ENCODE measurements at regions not wholly inside any gene's neighbourhood (a gene's known extent, or its start where the extent isn't known, plus 50 kb on each side); places are given as distances from the start of the nearest gene placed in this dataset.

DNA sequence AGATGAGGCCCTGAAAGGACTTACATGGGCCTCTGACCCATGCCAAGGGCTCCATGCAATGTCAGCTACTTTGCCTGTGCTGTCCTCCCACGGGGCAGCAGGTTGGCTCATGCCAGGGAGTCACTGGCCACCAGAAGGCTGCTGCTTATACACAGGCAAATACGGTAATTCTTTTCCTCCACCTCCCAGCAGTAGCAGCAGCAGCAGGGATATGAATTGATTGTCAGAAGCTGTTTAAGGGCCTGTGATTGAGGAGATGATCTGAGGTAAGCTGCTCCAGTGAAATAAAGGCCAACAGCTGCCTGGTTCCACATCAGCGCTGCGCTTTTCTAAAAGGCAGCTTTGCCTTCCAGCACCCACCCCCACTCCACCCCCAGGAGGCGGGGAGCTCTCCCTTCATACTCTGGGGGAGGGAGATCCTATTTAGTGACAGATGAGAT is 250.5 kb downstream of the SHQ1 start:
- H3K9ac ChIP-seq (ENCODE audit: low read depth, low read length) = no peak overlapping the region
- no peaks in the 10 kb centered on the region for H3K9me3 ChIP-seq (ENCODE audit: control insufficient read depth, insufficient read depth, low read length)
- no peak overlapping the region for H2AFZ ChIP-seq (replicated peaks; ENCODE audit: low read length, poor library complexity)
- no peak overlapping the region for H2AK5ac ChIP-seq (ENCODE audit: low read depth, low read length)
- H2BK15ac ChIP-seq (ENCODE audit: low read depth, low read length) = no peak overlapping the region
- CTCF ChIA-PET = no interaction called here
- BruUV-seq (replicated peaks) = no TSS peak
- no peak overlapping the region for H3K4ac ChIP-seq (ENCODE audit: low read depth, low read length)
- no peak overlapping the region for H4K5ac ChIP-seq (ENCODE audit: low read depth, low read length)
- dilution Hi-C loops (cut with HindIII; ENCODE audit: low sequenced_read_pairs, unreplicated experiment) = no loop called here
- no peak overlapping the region for H3K23ac ChIP-seq (ENCODE audit: low read depth, low read length)
- POLR2A ChIA-PET (ENCODE audit: unreplicated experiment) = no interaction called here
- no peak overlapping the region for H3K18ac ChIP-seq (ENCODE audit: low read depth, low read length)
- intact Hi-C loops (cut with micrococcal nuclease) = no loop called here
- no peak overlapping the region for H2BK20ac ChIP-seq (ENCODE audit: low read depth, low read length)
- DNase-seq = peak; percentile 13
- no peak overlapping the region for H3K27ac ChIP-seq (ENCODE audit: insufficient read depth, low read length)
- ATAC-seq (ENCODE audit: low read depth) = no peak; the same call in 1 of the 2 replicates
- H2BK5ac ChIP-seq (ENCODE audit: low read depth, low read length, poor library complexity, severe bottlenecking) = no peak overlapping the region
- H3K14ac ChIP-seq (replicated peaks; ENCODE audit: low read depth, low read length) = no peak overlapping the region
- H3K4me1 ChIP-seq (ENCODE audit: control insufficient read depth, insufficient read depth, low read length) = no peaks in the 10 kb centered on the region; the same call in 1 of the 2 replicates
- H3K9me1 ChIP-seq (ENCODE audit: insufficient read depth, low read length) = peaks cover 5% of the 10 kb centered on the region; the same call in 1 of the 2 replicates
- no peak overlapping the region for H4K8ac ChIP-seq (ENCODE audit: low read depth in 2 of 2, low read length in 2 of 2)
- peaks cover 39% of the 10 kb centered on the region for H3K27me3 ChIP-seq (ENCODE audit: control insufficient read depth, insufficient read depth, low read length)
- WGBS, 2 experiments (ENCODE audit: extremely low coverage in 2 of 2, insufficient read length in 1 of 2) = no CpG with 5 or more reads among the region's 5 CpGs
- no peak overlapping the region for H2BK120ac ChIP-seq (ENCODE audit: low read depth, low read length)
- H4K20me1 ChIP-seq (ENCODE audit: insufficient read depth, low read length) = no peaks in the 10 kb centered on the region
- no peak overlapping the region for H3K4me3 ChIP-seq (ENCODE audit: insufficient read depth, low read depth, low read length)
- no peak overlapping the region for H4K91ac ChIP-seq (ENCODE audit: insufficient read depth, low read depth, low read length)
- H3K36me3 ChIP-seq (ENCODE audit: control insufficient read depth, insufficient read depth, low read length) = no peaks in the 10 kb centered on the region
- H3K4me2 ChIP-seq (ENCODE audit: low read depth, low read length) = no peak overlapping the region
- no peaks in the 10 kb centered on the region for H3K79me1 ChIP-seq (ENCODE audit: low read depth in 1 of 2, low read length in 2 of 2)
- no peak overlapping the region for H2AK9ac ChIP-seq (replicated peaks; ENCODE audit: low read depth, low read length, poor library complexity)
- in situ Hi-C loops (cut with MboI; ENCODE audit: low sequenced_read_pairs) = no loop called here
- TF ChIP-seq SMC3 (IDR thresholded peaks at IDR 0.05; ENCODE audit: low read depth, low read length) = no peak
- TF ChIP-seq MXI1 (IDR thresholded peaks at IDR 0.05; ENCODE audit: borderline replicate concordance, low read depth, low read length) = no peak
- TF ChIP-seq, protein P1, sequence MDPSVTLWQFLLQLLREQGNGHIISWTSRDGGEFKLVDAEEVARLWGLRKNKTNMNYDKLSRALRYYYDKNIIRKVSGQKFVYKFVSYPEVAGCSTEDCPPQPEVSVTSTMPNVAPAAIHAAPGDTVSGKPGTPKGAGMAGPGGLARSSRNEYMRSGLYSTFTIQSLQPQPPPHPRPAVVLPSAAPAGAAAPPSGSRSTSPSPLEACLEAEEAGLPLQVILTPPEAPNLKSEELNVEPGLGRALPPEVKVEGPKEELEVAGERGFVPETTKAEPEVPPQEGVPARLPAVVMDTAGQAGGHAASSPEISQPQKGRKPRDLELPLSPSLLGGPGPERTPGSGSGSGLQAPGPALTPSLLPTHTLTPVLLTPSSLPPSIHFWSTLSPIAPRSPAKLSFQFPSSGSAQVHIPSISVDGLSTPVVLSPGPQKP (IDR thresholded peaks at IDR 0.05; ENCODE audit: borderline replicate concordance, low read depth, low read length) = no peak
- no peak for TF ChIP-seq FOS (IDR thresholded peaks at IDR 0.05; ENCODE audit: low read depth, low read length)
- no peak for TF ChIP-seq MAFK (IDR thresholded peaks at IDR 0.05; ENCODE audit: low read depth, low read length)
- TF ChIP-seq, protein P2, sequence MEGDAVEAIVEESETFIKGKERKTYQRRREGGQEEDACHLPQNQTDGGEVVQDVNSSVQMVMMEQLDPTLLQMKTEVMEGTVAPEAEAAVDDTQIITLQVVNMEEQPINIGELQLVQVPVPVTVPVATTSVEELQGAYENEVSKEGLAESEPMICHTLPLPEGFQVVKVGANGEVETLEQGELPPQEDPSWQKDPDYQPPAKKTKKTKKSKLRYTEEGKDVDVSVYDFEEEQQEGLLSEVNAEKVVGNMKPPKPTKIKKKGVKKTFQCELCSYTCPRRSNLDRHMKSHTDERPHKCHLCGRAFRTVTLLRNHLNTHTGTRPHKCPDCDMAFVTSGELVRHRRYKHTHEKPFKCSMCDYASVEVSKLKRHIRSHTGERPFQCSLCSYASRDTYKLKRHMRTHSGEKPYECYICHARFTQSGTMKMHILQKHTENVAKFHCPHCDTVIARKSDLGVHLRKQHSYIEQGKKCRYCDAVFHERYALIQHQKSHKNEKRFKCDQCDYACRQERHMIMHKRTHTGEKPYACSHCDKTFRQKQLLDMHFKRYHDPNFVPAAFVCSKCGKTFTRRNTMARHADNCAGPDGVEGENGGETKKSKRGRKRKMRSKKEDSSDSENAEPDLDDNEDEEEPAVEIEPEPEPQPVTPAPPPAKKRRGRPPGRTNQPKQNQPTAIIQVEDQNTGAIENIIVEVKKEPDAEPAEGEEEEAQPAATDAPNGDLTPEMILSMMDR (conservative IDR thresholded peaks at IDR 0.05; ENCODE audit: low read depth, low read length) = no peak
- TF ChIP-seq MAZ (IDR thresholded peaks at IDR 0.05; ENCODE audit: borderline replicate concordance, low read depth, low read length) = no peak
- TF ChIP-seq CHD1 (IDR thresholded peaks at IDR 0.05; ENCODE audit: low read depth, low read length) = no peak
- H3K56ac ChIP-seq (ENCODE audit: extremely low read depth, insufficient read depth, low read length) = no peak overlapping the region

Measured in IMR-90 (cell line).